CD4-positive, alpha-beta T cell treated with Interleukin-10 for 1 hour (primary cell): ENCODE measurements at regions not wholly inside any gene's neighbourhood (a gene's known extent, or its start where the extent isn't known, plus 50 kb on each side); places are given as distances from the start of the nearest gene placed in this dataset.
"Not testable (repeated sequence)": the region's sequence is repeated elsewhere in the genome, so short reads cannot be mapped to it uniquely, and the experiment has no call there.

Experiments used
- DNase-seq: peaks from one replicate; pipeline ENCODE4 v3.0.0-alpha.2; 2020

DNA sequence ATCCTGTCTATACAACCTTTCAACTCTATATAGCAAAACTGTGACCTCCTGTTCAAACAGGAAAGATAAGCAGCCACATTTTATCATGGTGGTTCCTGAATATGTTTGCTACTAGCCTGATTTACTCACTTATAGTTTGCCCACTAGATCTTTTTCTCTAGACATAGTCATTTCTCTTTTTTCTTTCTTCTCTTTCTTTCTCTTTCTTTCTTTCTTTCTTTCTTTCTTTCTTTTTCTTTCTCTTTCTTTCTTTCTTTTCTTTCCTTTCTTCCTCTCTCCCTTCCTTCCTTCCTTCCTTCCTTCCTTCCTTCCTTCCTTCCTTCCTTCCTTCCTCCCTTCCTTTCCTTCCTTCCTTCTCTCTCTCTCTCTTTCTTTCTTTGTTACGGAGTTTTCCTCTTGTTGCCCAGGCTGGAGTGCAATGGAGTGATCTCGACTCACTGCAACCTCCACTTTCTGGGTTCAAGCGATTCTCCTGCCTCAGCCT is 142.0 kb upstream of the TBL1XR1 start:
- peak; percentile 17 for DNase-seq

GRCh38 chr3:177340243-177340830 is 143.1 kb upstream of the TBL1XR1 start:
- DNase-seq: no peak

GRCh38 chr3:177341736-177342419 is 144.6 kb upstream of the TBL1XR1 start:
- no peak for DNase-seq

DNA sequence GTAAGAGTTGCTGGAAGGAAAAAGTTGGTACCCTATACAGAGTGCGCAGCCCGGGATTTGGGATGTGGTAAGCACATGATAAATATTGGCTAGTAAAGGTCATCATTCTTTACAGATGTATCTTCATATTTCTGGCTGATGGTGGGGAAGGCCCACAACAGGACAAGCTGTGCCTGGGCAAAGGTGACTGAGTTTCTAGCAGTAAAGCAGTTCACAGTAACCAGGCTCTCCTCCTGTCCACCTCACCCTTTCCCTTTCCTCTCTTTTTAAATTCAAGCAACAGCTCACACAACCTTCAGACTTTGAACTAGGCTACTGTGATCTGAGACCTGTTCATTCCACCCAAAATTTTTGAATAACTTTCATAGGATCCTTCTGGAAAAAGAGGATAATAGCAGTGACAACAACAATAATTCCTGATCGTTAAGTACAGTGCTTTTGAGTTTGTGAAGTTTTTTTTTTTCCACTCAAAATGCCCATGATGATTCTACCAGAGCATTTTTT is 145.9 kb upstream of the TBL1XR1 start:
- DNase-seq: no peak

GRCh38 chr3:177345049-177345972 is 148.0 kb upstream of the TBL1XR1 start:
- peak; percentile 53 for DNase-seq

GRCh38 chr3:177345973-177346503 is 148.8 kb upstream of the TBL1XR1 start:
- no peak for DNase-seq

GRCh38 chr3:177346878-177347277 is 149.6 kb upstream of the TBL1XR1 start:
- no peak for DNase-seq

DNA sequence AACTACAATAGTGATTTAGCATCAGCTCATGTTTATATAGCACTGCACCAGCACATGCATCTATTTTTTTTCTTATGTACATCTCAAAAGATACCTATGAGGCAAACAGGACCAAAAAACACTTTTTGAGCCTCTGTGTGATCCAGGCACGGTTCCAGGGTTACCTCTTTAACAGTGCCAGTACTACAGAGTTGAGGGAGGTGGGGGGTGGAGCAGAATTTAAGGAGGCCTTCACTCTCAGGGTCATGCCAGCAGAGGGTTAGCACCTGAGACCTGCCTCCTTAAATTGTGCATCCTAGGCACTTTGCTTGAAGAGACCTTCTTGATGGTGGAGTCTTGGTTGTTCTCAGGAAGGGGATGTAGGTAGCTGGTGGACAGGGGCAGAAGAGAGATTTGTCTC is 150.3 kb upstream of the TBL1XR1 start:
- DNase-seq: no peak

GRCh38 chr3:177348974-177349373 is 151.7 kb upstream of the TBL1XR1 start:
- DNase-seq: no peak

- no peak for DNase-seq
Measured at GRCh38 chr3:177349384-177349783, 152.1 kb upstream of the TBL1XR1 start.

GRCh38 chr3:177350121-177350520 is 152.8 kb upstream of the TBL1XR1 start:
- no peak for DNase-seq

DNA sequence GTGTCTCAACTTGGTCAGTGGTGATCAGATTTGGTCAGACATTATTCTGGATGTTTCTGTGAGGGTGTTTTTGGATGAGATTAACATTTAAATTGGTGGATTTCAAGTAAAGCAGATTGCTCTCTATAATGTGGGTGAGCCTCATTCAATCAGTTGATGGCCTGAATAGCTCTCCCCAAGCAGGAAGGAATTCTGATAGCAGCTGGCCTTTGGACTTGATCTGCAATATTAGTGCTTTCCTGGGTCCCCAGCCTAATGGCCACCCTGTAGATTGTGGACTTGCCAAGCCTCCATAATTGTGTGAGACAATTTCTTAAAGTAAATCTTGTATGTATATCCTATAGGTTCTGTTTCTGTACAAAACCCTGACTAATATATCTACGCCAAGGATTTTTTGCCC is 153.9 kb upstream of the TBL1XR1 start:
- no peak for DNase-seq

DNA sequence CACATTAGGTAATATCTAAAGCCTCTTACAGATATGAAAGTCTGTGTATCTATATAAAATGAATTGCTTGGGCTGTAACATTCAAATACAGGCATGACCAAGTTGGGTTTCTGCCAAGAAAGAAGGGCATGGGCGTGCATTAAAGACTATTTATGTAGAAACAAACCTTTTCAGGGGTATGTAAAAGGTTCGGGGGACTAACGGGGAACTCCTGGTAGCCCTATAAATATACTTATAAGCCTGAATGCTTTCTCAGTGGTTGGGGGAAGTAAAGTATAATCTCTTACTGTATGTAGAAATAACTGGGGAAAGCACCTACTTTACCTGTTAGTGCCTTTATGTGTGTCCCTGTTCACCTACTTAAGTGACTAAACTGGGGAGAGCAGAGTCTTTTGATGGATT is 154.5 kb upstream of the TBL1XR1 start:
- no peak for DNase-seq

DNA sequence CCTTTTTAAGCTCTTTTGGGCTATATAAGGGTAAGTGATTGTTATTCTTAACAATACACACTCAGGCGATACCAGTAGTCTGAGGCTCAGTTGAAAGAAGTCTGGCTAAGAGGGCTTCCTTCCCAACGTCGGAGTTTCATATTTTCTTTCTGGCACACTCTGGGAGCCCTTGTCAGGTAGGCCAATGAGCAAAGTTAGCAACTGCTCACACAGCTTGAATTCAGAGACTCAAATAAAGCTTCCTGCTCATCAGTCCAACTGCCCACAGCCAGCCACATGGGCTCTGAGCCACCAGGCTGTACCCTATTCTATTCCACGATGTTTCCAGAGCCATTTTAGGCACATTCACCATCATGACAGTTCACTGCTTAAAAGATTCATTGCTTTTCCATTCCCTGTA is 155.1 kb upstream of the TBL1XR1 start:
- no peak for DNase-seq

GRCh38 chr3:177353140-177353539 is 155.9 kb upstream of the TBL1XR1 start:
- DNase-seq: no peak

GRCh38 chr3:177353879-177354278 is 156.6 kb upstream of the TBL1XR1 start:
- not testable (repeated sequence) for DNase-seq

DNA sequence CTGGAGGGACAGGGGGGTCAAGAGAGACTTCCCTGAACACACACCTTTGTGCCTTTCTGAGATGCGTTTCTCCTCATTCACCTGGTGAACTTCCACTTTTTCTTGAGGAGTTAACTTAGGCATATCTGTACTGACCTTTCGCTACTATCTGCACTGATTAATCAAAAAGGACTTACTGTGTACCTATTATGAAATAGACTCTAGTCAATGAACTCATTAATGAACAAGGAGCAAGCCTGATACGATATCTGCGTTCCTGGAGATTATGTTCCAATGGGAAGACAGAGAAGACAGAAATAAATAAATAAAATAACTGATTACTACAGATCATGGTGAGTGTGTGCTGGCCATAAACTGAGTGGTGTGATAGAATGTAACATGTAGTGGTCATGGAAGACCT is 157.2 kb upstream of the TBL1XR1 start:
- DNase-seq: no peak

DNA sequence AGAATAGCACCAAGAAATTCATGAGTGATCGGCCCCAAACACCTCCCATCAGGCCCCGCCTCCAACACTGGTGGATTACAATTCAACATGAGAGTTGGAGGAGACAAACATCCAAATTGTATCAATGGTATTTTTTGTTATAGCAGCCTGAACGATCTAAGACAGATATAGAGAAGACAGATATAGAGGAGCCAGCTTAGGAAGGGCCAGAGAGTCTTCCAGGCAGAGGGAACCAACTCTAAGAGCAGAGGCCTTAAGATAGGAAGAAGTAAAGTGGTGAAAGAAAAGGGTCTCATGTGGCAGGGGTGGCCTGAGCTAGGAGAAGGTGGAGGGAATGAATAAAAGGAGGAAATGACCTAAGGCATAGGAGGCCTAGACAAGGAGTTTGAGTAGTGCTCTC is 158.8 kb upstream of the TBL1XR1 start:
- no peak for DNase-seq

DNA sequence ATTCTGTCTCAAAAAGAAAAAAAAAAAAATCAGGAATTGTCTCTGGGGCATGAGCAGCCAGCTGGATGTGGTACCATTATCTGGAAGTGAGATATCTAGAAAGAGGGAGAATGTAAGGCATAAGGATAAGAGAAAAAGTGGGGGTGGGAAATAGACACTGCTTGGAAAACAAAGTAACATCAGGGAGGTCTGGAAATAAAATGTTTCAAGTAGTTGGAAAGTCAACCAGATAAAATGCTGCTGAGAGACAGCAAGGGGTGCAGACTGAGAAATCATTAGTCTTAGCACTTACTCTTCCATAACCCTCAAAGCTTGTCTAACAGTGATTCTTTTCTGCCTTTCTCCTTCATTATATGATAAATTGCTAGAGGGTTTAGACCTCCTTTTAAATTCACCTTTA is 159.7 kb upstream of the TBL1XR1 start:
- DNase-seq: no peak

DNA sequence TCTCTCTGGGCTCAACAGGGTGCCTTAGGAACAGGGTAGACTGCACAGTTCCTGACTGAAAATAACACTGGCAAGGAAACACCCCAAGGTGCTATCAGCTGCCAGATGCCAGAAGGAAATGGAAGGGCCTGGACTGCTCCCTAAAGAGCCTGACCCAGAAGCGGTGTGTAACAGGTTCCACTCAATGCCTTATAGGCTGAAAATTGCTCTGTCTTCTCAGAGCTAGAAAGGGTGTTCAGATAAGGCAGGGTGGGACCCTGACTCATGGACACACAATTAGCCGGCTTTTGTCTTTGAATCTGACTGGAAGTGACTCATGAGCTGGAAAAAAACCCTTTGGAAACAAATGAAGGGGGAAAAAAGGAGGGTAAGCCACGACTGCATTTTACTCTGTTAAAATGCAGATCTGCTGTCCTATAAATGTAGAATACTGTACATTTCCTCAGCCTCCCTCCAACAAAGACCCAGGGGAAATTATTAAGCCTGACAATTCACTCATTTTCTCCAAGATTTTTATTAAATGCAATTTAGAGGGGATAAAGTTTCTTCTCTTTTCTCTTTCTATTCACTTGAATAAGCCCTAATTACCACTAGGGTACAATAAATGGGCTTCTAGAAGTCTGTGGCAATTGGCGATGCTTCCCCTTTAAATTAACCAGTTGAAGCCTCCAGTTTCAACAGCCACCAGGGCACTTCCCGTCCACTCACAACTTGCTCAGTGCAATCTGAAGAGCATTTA is 160.2 kb upstream of the TBL1XR1 start:
- peak; percentile 16 for DNase-seq

DNA sequence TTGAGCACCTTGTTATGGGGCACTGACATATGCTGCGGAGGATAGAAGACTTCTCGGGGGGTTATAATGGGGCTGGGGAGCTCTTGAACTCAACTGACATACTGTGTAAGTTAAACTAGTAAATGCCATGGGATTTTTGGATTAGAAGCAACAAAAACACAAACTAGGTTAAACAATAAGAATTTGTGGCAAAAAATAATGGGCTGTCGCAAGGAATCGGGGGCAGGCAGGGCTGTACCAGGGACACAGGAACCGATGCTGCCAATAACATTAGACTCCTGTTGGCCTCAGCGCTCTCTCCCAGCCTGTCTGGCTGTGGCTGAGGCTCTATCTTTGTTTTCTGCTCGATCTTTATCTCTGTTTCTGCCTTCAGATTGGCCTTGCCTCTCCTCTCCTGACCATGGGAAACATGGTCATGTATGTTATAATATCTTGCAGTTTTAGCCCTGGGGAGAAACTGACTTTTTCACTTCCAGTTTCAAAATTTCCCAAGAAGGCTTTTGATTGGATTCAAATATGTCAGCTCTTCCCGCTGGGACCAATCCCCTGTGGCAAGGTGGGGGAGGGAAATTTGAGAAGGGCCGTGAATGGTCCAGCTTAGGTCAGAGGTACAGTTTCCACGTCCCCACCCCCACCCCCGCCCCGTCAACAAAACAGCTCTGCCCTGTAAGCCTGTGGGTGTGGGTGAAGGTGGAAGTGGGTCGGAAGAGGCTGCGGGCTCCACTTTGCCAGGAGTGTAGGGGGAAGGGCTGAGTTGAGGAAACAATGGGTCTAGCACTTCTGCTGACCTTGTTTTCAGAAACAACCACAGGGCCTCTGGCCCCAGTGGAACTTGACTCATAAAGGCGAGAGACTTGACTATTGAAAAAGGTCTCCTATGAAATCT is 161.1 kb upstream of the TBL1XR1 start:
- peak; percentile 82 for DNase-seq
